ENCODE measurements at regions not wholly inside any gene's neighbourhood (a gene's known extent, or its start where the extent isn't known, plus 50 kb on each side); places are given as distances from the start of the nearest gene placed in this dataset.

DNA sequence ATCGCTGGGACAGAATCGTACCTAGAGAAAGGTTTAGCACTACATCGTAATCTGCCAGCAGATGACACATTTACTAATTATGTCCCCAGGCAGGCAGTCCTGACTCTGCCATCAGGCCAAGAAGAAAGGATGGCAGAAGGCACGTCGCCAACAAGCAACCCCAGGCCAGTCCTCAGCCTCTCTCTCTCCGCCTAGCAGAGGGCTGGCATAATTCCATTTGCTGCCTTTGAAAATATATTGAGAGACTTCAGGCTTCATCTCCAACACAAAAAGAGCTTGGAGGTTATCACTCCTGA lies 1517.0 kb downstream of the TBC1D22A start:
- TF ChIP-seq GATA2 (IDR thresholded peaks at IDR 0.05; ENCODE audit: low read depth, low read length) (no peak), GATA3 (IDR thresholded peaks at IDR 0.05; ENCODE audit: low read depth, low read length) (no peak)

DNA sequence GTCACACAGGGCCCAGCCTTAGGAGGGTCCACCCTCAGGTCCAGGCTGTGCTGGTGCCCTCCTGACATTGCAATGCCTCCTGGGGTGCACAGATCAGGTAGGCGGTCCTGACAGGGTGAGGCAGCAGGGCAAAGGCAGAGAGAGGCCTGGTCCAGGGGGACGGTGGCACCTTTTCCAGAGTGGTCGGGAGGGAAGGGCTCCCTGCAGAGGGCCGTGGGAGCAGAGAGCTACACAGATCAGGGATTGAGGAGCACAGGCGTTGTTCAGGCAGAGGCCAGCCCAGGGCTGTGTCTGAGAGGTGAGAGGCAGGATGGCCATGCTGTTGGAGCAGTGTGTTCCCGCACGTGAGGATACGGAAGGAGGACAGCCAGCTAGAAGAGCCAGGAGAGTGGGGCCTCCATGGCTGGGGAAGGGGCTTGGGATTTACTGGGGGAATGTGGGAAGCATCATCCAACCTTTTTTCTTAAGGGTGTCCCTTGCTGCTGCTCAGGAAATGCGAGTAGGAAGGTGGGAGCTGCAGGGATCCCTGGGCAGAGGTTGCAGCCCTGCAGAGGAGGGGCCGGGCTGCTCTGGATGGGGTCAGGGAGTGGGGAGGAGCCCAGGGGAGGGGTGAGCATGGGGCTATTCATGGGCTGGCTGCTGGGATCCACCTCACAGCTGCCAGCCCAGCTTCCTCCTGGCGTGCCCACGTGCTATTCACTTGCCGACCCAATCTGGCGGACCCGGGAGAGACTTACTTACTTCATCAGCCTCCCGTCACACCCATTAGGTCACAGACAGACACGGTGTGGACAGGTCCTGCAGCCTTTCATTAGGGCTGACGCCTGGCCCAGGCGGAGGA lies 1516.4 kb downstream of the TBC1D22A start:
- no peak for TF ChIP-seq GATA2 (IDR thresholded peaks at IDR 0.05; ENCODE audit: low read depth, low read length)
- TF ChIP-seq GATA3 (IDR thresholded peaks at IDR 0.05; ENCODE audit: low read depth, low read length) = no peak

DNA sequence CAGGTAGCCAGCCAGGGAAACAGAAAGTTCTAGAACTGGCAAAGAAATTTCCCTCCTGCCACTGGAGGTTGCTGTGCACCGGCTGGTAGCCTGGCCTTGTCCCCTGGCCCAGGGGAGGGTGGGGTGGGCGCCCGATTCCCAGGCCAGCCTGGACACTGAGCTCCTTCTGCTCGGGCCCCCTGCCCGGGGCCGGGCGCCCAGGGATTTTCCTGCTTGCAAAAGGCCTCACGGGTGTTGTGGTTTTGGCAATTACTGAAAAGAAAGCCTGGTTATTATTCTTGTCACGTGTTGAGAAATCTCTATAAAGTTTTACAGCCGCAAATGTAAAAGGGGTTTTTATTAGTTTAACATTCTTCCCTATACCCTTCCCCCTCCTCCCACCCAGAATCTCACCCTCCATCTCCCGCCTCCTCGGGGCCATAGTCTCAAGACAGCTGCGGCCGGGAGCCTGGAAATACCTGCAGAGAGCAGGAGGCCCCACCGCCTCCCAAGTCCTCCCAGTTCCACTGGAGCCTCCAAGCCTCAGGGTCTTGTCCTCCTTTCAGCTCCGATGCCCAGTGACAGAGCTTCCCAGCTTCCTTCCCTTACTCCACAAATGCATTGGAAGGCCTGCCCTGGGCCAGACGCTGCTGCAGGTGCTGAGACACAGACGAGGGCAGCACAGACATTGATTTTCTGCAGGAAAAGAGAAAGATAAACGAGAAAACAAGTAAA lies 1515.6 kb downstream of the TBC1D22A start:
- TF ChIP-seq GATA2 (IDR thresholded peaks at IDR 0.05; ENCODE audit: low read depth, low read length) = no peak
- no peak for TF ChIP-seq GATA3 (IDR thresholded peaks at IDR 0.05; ENCODE audit: low read depth, low read length)

DNA sequence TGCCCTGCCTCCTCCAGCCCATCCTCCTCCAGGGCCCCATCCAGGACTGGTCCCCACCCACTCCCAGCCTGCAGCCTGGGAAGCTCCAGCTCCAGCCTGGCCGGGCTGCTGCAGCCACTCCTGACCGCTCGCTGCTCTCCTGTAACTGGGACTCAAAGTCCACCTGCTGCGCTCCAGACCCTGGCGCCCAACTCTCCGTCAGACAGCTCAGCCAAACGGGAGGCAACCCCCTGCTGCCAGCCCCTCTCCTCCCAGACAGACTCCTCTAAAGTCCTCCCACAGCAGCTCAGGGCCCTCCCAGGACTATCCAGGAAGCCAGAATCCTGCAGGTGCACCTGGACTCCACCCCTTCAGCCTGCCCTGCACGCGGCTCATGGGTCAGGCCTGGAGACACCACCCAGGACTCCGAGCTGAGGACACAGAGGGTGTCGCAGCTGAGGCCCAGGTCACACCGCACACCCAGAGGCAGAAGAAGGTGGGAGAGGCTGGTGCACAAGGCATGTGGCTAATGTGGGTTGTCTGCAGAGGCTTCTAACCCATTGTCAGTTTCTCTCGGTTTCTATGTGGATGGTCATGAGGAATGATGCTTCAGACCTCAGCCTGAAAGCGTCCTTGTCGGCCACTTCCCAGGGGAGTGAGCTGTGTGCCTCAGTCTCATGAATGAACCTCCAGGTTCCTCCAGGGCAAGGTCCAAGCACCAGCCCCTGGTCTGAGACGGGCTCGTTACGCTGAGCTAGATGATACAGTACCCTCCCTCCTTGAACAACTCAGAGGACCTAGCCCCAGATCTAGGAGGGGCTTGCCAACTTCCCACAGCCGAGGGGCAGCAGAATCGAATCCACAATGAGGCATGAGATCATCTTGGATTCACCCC lies 1514.8 kb downstream of the TBC1D22A start:
- TF ChIP-seq GATA2 (IDR thresholded peaks at IDR 0.05; ENCODE audit: low read depth, low read length) = no peak
- TF ChIP-seq GATA3 (IDR thresholded peaks at IDR 0.05; ENCODE audit: low read depth, low read length) = no peak

DNA sequence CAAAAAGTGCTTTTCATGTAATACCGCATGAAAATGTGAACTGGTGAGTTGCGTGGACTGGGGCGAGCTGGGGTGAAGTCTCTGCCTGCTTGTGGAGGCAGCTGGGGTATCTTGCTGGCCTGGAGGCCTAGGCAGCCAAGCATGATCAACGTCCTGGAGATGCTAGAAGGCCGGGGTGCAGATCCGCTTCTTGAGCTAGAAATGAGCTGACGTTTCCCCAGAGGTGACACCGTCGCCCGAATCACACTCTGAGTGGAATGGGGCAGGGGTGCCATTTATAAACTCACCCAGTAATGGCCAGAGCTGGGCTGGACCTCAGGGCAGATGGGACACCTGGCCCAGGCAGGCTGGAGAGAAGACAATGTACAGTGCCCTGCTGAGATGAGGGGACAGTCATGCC lies 1513.0 kb downstream of the TBC1D22A start:
- no peak for TF ChIP-seq GATA2 (IDR thresholded peaks at IDR 0.05; ENCODE audit: low read depth, low read length)
- TF ChIP-seq GATA3 (IDR thresholded peaks at IDR 0.05; ENCODE audit: low read depth, low read length) = no peak

DNA sequence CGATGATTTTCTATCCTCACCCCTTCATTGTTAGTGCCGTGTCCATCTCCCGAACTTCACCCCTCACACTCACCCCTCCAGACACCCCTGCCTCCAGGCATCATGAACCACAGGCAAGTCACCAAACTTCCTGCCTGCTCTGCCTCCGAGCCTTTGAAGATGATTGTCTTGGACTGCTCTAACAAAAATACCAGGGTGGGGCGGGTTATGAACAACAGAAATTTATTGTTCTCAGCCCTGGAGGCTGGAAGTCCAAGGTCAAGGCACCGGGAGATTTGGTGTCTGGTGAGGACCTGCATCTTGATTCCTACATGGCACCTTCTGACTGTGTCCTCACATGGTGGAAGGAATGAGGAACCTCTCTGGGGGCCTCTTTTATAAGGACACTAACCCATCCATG lies 1508.3 kb downstream of the TBC1D22A start:
- TF ChIP-seq GATA2 (IDR thresholded peaks at IDR 0.05; ENCODE audit: low read depth, low read length) (no peak), GATA3 (IDR thresholded peaks at IDR 0.05; ENCODE audit: low read depth, low read length) (no peak)

DNA sequence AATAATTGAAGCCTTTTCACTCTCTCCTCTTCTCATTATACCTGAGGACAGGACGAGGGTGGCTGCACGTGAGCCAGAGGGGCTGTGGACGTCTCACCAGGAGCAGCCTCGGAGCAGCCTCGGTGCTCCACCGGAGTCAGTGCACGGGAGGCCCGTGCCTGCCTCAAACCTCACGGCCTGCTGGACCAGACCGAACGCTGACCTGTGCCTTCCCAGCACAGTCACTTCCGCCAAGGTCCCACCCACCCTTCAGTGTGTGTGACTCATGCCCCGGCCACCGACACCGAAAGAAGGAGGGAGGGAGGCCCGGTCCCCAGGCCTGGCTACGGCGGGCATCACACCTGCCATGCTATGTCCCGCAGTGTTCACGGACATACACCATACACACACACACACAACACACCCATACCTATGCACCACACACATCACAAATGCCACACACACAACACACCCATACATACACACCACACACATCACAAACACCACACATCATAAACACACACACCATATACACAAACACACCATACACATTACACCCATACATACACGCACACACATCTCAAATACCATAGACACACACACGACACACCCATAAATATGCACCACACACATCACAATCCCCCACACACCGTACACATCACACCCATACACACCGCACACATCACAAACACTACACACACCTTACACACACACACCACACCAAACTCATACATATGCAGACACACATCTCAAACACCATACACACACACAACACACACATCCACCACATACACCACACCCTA lies 1506.5 kb downstream of the TBC1D22A start:
- TF ChIP-seq GATA3 (IDR thresholded peaks at IDR 0.05; ENCODE audit: low read depth, low read length) (no peak), GATA2 (IDR thresholded peaks at IDR 0.05; ENCODE audit: low read depth, low read length) (no peak)

DNA sequence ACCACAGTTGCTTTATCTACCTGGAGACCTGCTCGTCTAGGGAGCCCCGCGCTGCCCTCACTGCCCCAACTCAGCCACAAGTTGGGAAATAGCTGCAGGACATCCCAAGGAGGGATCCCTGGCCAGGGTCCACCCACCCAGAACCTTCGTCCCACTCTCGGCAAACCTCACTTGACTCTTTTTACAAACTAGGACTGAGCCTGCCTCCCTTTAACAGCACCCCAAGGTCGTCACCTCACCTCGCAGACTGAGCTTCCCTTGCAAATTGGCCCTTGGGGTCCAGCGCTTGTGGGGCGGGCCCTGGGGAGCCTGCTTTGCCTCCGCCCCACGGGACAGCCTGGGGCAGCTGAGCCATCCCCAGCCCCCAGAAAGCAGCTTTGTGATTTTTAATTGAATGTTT lies 1505.8 kb downstream of the TBC1D22A start:
- TF ChIP-seq GATA3 (IDR thresholded peaks at IDR 0.05; ENCODE audit: low read depth, low read length) (no peak), GATA2 (IDR thresholded peaks at IDR 0.05; ENCODE audit: low read depth, low read length) (no peak)

DNA sequence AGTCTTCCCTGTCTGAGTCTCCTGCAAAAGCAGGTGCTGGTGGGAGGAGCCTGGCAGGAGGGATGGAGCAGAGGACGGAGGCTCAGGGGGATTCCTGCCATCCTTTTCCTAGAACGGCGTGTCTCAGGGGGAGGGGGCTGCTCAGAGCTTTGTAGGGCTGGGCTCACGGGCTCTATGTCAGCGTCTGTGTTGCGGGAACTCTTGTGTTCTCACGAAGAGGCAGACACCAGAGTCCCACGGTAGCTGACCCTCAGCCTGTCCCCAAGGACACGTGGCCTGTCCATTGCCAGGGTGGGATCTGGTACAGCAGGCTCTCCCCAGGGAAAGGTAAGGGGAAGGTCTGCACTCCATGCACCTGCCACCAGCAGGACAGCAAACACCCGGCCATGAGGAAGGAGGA lies 1505.2 kb downstream of the TBC1D22A start:
- no peak for TF ChIP-seq GATA3 (IDR thresholded peaks at IDR 0.05; ENCODE audit: low read depth, low read length)
- TF ChIP-seq GATA2 (IDR thresholded peaks at IDR 0.05; ENCODE audit: low read depth, low read length) = no peak

DNA sequence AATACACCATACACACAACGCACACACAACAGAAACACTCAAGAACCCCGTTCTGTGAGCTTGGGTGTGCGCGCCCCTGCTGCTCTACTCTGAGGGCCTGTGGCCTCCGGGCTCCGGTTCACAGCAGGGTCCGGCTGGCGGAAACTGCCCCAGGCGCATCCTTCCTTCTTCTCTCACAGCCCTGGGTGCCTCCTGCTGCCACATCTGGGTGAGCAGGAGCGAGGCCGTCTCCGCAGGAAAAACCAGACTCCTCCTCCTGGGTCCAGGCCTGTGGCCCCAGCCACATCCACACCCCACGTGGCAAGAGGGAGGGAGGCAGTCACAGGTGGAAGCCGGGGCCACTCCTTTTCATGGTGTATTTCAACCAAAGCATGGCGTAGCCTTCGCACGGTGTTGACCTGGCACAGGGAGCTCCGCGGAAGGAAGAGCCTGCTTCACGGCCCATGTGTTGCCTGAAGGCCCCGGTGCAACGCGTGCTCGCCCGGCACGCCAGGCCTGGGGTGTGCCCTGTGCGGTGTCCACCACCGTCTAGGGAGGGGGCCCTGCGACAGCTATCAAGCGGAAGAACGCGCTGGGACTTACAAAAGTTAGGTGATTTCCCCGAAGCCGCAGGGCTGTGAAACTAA lies 1502.7 kb downstream of the TBC1D22A start:
- TF ChIP-seq GATA2 (IDR thresholded peaks at IDR 0.05; ENCODE audit: low read depth, low read length) (no peak), GATA3 (IDR thresholded peaks at IDR 0.05; ENCODE audit: low read depth, low read length) (no peak)

DNA sequence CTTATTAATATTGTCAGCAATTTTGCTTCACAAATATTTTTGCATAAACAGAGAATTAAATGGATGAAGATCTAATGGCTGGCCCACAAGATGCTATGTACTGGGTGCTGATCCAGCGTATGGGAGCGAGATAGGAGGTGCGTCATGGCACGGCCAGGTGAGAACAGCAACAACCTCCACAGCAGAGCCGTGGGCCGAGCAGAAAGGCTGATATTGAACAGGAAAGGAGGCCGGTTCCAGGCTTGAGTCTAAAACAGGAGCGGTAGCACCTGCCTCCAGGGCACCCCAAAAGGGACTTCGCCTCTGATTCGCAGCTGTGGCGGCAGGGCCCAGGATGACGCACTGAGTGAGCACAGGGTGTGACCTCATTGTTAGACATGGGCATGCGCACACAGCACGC lies 1502.1 kb downstream of the TBC1D22A start:
- TF ChIP-seq GATA2 (IDR thresholded peaks at IDR 0.05; ENCODE audit: low read depth, low read length) (no peak), GATA3 (IDR thresholded peaks at IDR 0.05; ENCODE audit: low read depth, low read length) (no peak)

DNA sequence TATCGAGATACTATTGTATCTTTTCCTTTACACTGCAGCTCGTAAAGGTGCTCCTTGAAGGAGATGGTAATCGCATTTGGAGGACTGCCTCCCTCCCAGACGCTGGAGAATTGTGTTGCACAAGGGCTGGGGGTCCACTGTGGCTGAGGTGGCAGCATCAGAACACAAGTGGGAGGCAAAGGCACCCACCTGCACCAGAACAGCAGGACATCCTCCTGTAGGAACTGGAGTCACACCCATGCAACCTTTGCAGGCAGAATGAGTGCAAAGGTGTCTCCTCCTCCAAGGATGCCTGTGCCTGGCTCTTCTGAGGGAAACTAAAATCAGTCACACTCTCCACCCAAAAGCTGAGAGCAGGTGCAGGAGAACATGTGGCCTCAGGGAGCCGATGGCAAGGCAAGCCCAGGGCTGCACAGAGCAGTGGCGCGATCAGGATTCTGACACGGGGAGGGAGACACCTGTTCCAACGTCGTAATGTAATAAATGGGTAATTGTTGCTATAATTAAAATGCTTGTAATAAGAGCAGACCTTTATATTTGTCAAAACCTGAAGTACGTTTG lies 1501.4 kb downstream of the TBC1D22A start:
- TF ChIP-seq GATA2 (IDR thresholded peaks at IDR 0.05; ENCODE audit: low read depth, low read length) (no peak), GATA3 (IDR thresholded peaks at IDR 0.05; ENCODE audit: low read depth, low read length) (no peak)

DNA sequence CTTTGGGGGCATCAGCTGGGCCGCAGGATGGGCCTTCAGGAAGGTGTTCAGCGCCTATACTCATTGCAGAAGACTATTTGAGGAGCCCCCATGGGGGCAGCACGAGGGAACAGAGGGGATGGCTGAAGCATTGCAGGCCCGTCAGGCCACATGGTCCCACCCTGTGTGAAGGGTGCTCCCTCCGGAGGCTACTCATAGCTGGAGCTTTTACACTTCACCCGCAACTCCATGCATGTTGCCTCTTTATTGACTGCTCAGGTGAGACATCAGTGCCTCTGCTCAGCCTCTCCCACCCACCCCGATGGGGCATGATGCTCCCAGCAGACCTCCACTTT lies 1500.9 kb downstream of the TBC1D22A start:
- TF ChIP-seq GATA2 (IDR thresholded peaks at IDR 0.05; ENCODE audit: low read depth, low read length) (no peak), GATA3 (IDR thresholded peaks at IDR 0.05; ENCODE audit: low read depth, low read length) (no peak)
